NCI-H460 (cell line): ENCODE measurements at regions not wholly inside any gene's neighbourhood (a gene's known extent, or its start where the extent isn't known, plus 50 kb on each side); places are given as distances from the start of the nearest gene placed in this dataset.

Experiments
- DNase-seq: peaks from one replicate; pipeline ENCODE4 v3.0.0-alpha.2; 2016; ENCODE audit warnings: low read depth; ENCODE audit errors: extremely low read depth

DNA sequence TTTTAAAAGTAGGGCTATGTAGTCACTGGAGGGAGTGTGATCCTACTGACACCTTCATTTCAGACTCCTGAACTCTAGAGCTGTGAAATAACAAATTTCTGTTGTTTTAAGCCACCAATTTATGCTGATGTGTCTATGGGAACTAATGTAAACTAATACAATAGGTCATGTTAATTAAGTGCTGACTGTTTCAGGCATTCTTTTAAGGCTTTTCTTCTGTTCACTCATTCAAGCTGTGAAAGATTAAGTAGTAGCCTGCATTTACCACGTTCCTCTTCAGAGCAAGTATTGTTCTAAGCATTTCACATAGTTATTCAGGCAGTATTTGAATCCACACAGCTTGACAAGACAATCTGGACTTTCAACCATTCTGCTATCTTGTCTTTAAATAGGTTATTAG is 1135.0 kb downstream of the SLITRK1 start:
- DNase-seq = no peak

DNA sequence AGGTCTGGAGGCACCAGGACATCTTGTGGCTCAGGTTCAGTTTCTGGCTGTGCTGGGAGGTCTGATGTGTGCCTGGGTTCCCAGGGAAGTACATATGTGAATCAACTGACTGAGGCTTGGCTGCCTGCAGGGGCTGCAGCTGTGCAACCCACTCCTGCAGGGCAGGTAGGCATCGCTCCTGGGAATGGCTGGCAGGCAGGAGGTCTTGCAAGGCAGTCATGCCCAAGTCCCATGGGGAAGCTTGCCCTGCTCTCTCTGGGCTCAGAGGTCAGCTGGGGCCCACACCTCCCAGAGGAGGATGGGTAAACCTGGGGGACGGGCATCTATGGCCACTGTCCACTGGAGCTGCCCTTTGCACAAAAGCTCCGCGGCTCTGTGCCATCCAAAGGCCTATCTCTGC is 1141.8 kb downstream of the SLITRK1 start:
- DNase-seq = no peak

DNA sequence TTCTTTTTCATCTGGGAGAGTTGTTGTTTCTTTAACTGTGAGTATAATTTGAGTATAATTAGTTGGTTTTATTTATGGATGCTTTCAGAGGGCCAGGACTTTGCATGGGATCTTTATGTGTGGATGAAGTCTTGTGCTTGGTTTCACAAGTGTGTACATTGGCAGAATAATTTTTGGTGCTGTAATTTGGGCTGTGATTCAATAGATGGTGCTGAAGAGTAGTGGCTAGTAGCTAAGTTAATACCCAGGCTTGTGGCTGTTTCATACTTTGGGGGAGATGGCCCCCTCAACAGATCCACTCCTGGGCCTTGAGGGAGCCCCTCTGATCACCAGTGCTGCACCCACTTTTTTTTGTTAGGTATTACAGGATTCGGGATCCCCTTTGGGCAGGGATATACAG is 1142.4 kb downstream of the SLITRK1 start:
- no peak for DNase-seq

DNA sequence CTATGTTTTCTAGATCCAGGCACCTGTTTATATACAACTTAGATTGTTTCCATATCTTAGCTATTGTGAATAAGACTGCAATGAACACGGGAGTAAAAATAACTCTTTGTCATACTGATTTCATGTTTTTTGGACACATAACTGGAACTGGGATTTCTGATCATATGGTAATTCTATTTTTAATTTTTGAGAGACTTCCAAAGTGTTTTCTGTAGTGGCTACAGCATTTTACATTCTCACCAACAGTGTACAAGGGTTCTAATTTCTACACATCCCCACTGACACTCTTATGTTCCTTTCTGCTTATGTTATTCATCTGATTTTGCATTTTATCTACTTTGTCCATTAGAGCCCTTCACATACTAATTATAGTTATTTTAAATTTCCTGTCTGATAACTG is 1152.9 kb downstream of the SLITRK1 start:
- no peak for DNase-seq

DNA sequence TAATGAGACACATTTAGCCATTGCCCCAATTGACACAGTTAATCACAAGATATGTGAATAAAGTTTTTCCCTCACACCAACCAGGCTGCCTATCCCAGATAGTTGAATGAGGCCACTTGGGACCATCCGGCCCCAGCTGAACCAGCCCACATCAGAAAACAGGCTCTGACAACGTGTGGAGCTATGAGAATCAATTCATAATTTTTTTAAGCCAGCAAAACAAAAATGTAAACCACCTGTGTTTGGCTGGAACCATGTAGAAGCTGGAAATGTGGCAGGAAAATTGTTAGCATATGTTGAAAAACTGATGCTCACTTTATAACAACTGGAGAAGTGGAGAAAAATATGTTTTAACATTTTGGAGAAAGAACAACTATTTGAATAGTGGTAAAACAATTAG is 1161.3 kb downstream of the SLITRK1 start:
- DNase-seq = no peak

DNA sequence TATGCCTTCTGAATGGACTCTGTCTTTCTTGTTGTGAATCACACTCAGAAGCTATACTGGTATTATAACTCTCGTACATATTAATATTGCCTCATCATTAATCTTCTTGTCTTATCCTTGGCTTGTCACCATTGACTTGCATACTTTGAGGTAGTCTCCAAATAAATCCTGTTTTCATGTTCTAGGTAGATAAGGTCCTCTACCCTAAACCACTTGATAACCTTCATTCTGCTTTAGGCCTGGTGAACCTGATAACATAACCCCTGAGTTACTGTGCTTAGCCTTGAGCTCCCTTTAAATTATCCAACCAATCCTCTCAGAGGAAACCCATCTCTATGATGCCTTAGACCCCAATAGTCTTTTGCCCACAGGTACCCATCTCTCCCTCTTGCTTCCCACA is 1162.3 kb downstream of the SLITRK1 start:
- no peak for DNase-seq

DNA sequence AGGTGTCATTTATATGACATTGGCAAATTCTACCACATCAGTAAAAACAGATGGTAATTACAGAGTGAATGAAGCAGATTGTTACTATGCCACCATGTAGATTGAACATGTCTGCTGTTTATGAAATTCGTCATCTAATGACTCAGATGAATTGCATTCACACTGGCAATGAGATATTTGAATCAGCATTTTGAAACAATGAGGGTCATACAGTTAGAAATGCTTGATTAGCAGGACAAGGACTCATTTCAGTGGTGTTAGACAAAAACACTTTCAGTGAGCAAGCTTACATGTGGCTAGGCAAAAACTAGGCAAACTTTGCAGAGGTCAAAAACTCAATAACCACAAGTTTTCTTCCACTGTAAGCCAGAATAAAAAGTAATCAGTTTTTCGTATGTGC is 1165.0 kb downstream of the SLITRK1 start:
- DNase-seq = peak; percentile 21

DNA sequence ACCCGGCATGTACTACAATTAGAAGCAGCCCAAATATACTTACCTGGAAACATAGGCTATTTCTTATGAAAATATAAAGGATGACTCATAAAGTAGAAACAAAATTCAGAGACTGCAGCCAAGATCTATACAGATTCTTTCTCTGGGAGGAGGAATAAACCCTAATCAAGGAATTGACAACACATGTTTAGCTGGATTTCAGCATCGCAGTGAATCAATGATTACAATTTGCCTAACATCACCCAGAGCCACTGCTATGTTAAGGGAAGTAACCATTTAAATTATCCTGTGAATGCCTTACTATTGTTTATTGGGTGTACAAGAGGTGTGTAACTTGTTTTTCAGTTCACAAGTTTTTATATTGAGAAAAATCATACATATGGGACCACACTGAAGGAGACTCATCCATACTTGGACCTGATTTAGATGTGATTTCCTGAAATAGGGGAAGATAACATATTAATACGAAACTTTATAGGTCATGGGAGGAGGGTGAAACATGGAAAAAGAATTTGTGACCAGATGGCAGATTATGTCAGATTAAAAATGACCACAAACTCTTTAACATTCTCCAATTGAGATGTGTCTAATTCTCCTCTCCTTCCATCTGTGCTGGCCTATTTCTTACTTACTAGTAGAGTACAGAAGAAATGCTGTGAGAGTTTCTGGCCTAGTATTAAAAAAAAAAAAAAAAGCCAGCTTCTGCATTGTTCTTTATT is 1168.4 kb downstream of the SLITRK1 start:
- DNase-seq = no peak

DNA sequence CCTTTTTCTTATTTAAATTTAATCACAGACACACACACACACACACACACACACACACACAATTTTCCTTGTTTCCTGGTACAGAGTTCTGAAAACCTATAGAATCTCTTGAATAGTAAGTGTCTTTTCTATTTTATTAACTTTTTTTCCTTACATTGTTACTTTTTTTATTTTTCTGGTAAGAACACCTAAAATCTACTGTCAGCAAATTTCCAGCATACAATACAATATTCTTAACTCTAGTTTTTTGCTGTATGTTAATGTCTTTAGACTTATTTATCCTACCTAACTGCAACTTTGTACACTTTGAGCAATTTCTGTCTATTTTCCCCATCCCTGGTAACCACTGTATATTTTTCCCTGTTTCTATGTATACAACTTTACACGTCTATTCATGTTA is 1179.8 kb downstream of the SLITRK1 start:
- DNase-seq = no peak

DNA sequence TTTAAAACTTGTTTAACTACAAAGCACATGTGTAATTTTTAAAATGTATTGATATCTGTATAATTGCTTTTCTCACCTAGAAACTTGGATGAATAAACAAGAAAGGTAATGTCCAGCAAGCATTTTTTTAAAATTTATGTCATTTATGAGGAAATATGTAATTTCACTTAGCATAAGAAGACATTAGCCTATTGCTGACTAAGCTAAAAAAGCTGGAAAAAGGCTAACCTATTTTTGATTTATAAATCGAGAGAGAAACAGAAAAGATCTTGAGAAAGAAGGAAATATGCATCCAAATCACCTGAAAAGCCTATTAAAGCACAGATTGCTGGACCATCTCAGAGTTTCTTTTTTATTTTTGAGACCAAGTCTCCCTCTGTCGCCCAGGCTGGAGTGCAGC is 1181.3 kb downstream of the SLITRK1 start:
- no peak for DNase-seq

DNA sequence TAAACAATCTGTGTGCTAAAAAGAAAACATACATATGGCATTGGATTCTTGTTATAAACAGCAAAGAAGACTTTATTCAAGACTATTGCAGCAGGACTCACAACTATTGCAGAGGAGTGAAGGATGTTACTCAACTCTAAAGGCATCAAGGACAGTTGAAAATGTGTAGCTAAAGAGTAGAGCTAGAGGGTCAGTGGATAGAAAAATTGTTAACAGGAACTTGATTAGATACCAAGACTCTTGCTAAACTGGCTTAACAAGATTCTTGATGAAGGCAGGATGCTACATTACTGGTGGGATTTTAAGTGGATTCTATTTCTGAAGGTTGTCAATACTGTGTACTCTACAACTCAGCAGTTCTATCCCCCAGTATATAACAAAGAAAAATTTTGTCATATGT is 1183.3 kb downstream of the SLITRK1 start:
- DNase-seq = no peak

DNA sequence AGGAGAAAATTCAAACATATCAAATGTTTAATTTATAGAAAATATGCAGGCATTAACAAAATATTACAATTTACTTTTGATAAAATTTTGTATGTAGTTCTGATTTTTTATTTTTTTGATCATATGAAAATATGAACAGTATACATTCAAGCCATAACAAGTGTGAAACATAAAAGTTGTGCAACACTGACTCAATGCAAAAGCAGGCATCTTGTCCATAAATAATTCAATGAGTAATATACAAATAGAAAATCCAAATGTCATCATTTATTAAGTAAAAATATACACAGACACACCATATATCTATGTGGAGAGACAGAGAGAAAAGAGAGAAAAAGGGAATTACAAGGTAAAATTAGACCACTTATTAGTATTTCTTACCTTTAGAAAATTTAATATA is 1183.9 kb downstream of the SLITRK1 start:
- no peak for DNase-seq

DNA sequence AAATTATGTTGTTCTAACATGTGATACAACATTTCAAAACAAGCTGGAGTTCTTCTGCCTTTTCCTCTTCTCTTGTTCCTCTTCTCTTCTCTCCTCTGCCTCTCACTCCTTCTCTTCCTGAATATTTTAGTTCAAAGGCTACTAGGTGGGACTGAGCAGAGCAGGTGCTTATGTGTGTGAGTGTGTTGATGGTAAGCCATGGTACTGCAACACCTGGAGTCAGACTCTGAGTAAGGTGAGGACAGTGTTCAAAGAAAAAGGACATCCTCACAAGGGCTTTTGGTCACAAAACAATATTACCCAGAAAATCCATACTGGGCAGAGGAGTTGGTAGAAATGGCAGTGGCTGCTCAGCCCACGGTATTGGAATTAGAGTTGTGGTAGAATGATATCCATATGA is 1188.7 kb downstream of the SLITRK1 start:
- DNase-seq = no peak

DNA sequence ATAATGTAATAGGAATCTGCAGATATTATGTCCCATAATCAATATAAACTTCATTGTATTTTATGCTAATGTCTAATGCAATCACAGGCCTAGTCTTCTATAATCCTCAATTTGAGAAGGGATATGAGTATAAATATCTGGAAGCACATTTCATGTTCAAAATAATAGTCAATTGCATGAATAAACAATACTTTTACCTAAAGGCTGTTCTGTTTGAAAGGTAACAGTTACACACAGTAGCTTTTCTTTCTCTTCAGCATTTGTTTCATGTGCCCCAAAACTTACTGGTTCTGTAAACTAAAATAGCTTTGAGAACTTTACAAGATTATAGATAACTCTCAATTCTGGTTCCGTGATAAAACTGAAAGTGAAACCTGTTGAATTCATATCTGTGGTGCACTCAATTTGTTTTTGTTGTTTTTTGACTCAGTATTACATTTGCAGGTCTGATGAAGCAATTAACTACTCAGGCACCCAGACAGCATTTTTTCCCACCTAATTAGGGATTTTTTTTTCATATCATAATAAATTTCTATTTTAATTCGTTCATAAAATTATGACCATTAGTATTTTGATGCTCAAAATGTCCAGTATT is 1193.8 kb downstream of the SLITRK1 start:
- DNase-seq = no peak

DNA sequence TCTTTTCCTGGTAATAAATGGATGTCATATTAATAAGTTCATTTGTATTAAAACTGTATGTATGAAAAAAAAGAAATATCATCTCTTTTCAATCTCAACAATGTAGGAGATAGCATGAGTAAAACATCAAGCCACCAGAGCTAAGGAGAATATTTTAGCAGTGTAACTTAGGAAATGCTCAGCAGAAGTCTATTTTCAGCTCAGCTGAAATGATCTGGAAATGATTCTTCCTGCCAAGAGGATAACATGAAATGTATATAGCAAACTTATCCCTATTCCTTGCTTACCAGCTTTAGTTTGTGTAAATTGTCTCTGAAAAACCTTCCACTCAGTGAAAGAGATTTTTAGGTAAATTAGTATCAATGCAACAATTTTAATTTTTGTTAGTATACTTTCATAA is 1194.4 kb downstream of the SLITRK1 start:
- DNase-seq = no peak

DNA sequence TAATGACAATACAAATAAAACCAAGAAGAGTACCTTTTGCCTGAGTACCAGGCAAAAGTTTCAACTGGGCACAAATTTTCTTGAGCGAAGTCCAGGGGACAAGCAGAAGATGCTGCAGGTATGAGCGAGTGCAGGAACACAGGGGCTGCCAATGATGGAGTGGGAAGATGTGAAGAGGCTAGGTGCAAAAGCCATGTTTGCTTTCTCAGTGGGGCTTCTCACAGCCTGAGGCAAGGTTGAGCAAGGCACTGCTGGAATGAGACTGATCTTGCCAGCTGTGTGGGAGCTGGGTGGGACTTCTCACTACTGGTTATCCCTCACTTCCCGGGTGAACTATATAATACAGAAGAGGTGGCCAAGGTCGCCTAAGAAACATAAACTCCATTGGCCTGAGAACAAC is 1200.7 kb downstream of the SLITRK1 start:
- no peak for DNase-seq

DNA sequence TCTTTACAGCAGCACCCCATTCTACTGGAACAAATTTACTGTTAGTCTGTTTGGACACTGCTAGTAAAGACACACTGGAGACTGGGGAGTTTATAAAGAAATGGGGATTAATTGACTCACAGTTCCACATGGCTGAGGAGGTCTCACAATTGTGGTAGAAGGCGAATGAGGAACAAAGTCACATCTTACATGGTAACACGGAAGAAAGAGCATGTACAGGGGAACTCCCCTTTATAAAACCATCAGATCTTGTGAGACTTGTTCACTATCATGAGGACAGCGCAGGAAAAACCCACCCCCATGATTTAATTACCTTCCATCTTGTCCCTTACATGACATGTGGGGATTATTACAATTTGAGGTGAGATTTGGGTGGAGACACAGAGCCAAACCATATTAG is 1204.2 kb downstream of the SLITRK1 start:
- no peak for DNase-seq

DNA sequence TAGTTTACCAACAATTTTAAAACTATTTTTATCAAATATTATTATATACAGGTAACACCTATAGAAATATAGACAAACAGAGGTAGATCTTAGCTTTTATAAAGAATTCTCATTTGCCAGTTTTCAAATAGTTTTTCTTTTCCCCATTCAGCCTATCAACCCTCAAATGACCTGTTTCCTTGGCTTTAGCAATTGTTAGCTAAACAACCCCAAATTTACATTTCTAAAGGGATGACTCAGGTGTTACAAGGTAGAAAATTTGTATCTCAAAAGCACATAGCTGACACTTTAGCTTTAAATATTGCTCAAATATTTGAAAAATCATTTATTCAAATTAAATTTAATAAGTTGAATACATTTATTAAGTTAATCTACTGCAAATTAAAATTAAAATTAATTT is 1207.2 kb downstream of the SLITRK1 start:
- DNase-seq = no peak

DNA sequence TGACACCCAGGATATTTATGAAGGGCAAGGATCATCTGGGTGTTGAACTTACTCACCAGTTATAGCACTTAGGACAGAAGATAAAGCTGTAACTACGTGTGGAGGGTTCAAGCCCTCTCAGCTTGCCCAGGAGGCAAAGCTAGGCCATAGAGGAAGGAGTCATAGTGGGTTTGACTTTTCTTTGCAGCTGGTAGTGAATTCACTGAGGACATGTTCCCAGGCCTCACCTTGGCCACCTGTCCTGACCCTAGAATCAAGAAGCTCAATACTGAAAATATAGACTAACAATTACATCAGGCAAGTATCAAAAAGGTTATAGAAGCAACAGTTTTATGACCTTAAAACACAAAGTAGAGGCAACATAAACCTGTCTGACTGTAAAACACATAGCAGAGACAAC is 1207.7 kb downstream of the SLITRK1 start:
- DNase-seq = no peak

DNA sequence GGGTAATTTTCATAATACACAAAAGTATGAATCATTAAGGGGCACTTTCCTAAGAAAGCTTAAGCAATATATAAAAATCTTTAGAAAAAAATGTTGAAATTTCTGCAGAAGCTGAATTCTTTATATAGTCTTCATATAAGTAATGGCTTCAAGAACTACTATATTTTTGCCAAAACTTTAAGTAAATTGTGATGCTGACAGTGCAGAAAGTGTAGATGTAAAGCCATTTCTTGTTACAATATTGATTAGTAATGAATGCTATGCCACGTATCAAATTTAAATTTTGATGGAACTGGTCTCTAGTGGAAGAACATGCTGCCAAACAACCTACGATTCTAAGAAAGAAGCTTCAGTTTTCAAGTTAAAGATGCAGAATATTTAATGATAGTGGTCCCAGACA is 1210.0 kb downstream of the SLITRK1 start:
- no peak for DNase-seq

DNA sequence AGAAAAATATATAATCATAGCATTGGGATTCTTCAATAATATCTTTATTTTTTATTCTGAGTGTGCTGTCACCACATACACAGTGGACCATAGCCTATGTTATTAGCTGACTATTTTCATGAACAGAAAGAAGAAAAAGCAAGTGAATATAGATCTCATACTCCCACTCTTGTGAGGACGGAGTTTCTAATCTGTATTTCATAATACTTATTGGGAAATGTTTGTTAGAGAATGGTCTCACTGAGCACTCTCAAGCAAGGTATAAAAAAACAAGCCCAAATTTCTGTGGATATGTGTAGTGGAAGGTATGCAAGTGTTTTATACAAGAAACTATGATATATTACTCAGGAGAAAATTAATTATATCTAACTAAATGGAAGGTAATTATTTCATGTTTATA is 1218.1 kb downstream of the SLITRK1 start:
- no peak for DNase-seq

DNA sequence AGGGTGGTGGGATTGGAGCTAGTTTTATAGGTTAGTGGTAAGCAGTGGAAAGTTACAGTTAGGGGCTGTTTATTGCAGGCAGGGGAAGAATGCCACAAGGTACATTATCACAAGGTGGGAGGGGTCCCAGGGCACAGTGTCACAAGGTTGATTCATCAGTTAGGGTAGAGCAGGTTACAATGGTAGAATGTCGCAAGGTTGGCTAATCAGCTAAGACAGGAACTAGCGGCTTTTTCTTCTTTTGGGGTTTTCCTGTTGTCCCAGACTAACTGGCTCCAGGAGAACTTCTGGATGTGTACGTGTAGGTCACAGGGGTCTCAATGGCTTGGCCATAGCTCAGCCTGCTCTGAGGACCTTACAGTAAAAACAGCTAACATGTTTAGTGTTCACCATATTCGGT is 1221.1 kb downstream of the SLITRK1 start:
- DNase-seq = no peak

DNA sequence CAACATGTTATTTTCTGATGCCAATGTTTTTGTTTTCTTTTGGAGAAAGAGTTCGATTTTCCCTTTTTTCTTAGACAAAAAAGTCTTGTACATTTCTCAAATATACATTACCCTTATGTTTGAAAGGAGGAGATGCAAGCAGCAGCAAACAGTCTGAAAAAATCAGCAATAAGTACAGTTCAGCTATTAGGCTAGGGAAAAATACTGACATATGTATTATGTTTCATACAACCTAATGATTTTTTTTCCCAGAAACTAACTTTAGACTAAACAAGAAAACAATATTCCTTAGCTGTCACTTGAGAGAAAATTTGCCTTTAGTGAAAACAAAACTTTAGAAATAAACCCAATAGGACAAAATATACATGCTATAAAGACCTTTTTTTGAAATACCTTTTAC is 1223.5 kb downstream of the SLITRK1 start:
- no peak for DNase-seq
